Amniotic epithelial cell (primary cell): ENCODE measurements at regions not wholly inside any gene's neighbourhood (a gene's known extent, or its start where the extent isn't known, plus 50 kb on each side); places are given as distances from the start of the nearest gene placed in this dataset.
"Not testable (repeated sequence)": the region's sequence is repeated elsewhere in the genome, so short reads cannot be mapped to it uniquely, and the experiment has no call there.

ENCODE experiments used
- DNase-seq: peaks from one replicate; pipeline ENCODE4 v3.0.0-alpha.2; 2010; ENCODE audit warnings: low read depth

DNA sequence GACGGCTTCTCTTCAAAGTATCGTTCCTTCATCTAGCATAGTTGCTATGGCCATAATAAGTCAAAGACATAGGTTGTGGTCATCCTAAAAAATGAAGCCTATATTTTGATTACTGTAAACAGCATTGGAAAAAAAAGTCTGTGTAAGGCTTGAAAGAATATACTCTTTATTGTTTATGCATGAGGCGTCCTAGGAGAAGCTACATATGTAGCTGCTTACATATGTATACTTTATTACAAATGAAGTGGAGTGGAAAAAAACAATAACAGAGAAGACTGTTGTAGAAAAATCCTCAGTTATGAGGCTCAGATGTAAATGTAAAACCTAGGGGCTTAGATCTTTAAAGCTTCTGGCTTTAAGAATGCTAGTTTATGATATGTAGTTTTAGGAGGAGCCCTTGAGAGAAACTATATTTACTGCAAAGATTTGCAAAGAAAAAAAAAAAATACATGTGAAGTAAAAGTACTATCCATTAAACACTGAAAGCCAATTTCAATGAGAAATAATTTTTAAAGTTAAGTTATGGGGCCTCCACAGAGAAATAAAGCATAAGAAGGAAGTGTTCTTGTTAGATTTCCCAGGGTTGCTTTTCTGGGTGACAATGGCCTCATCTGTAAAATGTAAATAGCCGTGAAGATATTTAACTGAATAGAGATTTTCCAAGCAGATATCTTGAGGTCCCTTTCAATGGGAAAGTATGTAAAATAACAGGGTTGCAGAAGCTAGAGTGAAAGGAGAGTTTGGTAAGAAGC lies 598.2 kb downstream of the TRIML1 start:
- no peak for DNase-seq

DNA sequence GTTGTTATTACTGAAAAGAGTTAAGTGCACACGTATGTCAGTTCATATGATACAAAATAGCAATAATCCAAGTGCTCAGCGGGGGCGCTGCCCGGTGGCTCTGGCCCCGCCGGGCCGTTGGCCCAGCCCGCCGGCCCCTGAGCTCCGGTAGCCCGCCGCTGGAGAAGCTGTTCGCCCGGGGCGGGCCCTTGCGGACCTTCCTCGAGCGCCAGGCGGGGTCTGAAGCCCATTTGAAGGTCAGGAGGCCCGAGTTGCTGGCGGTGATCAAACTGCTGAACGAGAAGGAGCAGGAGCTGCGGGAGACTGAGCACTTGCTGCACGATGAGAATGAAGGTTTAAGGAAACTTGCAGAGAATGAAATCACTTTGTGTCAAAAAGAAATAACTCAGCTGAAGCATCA lies 599.0 kb downstream of the TRIML1 start:
- not testable (repeated sequence) for DNase-seq

DNA sequence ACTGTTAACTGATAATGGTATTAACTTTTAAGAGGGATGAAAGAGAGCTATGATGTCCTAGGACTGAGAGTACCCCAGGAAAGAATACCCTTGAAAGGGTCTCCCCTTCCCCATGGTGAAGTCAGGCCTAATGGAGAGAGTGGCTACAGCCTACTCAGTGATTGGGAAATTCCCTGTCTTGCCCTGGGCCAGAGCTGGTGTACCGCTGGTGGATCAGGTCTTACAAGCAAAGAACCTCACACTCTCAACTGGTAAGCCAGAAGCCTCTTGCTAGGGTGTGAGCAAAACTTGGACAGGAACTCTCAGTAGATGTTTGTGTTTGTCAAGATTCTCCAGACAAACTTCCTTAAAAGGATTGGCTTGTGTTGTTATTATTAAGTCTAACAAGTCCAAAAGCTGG lies 600.9 kb downstream of the TRIML1 start:
- DNase-seq = not testable (repeated sequence)

DNA sequence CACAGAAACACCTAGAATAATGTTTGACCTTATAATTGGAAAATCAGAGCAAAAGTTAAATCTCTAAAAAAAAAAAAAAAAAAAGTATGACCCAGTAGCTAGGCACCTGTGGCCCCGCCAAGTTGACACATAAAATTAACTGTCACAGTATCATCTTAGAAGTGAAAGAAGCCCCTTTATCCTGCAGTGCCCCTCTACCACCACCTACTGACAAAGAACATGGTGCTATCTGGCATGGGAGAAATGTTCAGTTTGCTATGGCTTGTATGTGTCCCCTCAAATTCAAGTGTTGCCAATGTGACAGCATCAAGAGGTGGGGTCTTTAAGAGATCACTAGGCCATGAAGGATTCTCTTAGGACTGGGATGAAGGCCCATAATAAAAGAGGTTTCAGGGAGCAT lies 601.5 kb downstream of the TRIML1 start:
- DNase-seq = not testable (repeated sequence)

DNA sequence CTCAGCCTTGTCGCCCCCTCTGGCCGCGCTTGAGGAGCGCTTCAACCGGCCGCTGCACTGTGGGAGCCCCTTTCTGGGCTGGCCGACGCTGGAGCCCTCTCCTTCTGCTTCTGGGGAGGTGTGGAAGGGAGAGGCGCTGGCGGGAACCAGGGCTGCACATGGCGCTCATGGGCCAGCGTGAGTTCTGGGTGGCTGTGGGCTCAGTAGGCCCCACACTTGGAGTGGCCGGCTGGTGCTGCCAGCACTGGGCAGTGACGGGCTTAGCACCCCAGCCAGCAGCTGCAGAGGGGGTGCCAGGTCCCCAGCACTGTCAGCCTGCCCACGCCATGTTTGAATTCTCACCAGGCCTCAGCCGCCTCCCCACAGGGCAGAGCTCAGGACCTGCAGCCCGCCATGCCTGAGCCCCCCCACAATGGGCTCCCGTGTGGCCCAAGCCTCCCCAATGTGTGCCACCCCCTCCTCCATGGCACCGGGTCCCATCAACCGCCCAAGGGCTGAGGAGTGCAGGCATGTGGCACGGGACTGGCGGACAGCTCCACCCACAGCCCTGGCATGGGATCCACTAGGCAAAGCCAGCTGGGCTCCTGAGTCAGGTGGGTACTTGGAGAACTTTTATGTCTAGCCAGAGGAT lies 615.2 kb downstream of the TRIML1 start:
- no peak for DNase-seq

DNA sequence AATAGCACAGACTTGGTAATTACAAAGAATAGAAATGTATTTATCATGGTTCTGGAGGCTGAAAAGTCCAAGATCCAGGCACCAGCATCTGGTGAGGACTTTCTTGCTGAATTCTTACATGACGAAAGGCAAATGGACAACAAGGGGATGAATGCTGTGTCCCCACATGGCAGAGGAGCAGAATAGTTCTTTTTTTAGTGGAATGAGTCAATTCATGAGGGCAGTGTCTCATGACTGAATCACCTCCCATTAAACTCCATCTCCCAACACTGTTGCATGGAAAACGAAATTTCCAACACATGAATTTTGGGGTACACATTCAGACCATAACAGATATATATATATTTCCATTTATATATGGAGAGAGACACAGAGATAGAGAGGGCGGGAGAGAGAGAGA lies 628.3 kb downstream of the TRIML1 start:
- no peak for DNase-seq

DNA sequence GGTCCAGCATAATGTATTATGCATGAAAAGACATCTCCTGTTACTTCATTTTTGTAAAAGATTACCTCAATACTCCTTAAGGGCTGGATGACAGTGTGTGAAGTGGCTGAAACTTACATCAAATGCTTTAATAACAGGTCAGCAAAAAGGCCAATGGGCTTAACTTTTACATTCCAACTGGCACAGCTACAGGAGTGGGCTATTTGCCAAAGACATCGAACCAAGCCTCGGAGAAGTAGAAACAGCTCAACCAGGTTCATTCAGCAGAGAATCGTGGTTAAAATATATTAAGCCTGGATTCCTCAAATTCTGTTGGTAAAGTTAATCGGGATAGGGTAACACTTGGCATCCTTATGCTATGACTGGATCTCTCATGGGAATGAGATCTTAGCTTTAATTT lies 639.7 kb downstream of the TRIML1 start:
- peak; percentile 33 for DNase-seq

DNA sequence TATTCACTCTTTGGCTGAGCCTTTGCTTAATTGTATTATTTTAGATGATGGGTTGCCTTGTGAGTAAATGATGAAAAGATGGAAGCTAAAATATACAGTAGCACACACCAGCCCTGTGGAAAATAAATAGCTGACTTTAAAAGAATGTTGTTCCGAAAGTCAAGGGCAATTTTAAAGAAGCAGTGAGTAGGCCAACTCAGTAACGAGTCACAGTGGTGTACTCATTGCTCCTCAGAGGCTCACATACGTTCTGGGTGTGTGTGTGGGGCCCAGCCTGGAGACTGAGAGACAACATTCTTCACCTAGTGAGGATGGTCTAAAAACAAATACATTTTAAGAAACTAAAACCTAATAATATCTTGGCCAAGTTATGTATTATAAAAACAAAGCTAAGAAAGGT lies 640.3 kb downstream of the TRIML1 start:
- DNase-seq = peak; percentile 9

DNA sequence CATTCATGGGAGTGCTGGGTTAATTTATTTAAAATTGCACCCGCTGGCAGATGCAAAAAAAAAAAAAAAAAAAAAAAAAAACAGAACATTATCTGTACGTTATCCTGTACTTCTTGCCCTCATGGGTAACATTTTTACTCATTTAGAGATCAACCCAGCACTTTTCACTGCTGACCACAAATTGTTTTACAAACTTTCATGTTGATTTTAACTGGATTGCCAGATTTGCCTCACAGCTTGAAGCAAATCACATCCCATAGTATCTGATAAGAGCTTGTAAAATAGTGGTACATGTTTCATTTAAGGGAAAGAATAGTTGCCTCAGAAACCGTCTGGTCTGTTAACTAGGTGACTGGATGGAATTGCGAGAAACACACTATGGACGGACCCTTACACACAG lies 640.8 kb downstream of the TRIML1 start:
- DNase-seq = peak; percentile 1

DNA sequence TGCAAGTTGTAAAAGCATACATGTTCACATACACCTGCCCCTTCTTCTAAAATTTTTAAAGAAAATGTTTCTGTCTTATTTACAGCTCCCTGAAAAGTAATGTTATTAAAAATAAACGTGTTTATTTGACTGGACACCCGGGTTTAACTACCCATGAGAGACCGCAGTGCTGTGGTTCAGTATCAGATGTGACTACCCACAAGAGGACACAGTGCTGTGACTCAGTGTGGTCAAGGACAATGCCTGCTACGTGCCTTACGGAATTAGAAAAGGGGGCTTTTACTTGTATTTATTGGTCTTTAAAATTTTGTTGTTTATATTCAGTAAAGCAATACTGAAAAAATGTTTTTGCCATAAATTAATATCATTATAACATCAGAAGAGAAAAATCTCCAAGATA lies 641.4 kb downstream of the TRIML1 start:
- DNase-seq = peak; percentile 35

DNA sequence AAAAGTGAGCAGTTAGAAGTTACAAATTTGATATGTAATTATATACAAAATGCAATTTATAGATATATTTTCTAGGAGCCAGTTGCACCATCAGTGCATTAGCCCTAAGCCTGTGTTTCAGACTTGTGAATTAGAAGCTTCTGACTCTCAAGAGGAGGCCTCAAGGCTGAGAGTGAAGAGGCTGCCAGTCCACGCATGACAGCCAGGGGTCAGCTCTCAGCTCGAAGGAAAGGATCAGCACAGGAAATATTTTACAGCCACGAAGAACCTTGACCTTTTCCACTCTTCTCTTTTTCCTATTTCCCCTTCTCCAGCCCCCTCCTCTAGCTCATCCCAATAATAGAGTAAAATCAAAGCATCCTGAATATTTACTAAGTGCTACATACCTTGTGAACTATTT lies 642.4 kb downstream of the TRIML1 start:
- peak; percentile 26 for DNase-seq

DNA sequence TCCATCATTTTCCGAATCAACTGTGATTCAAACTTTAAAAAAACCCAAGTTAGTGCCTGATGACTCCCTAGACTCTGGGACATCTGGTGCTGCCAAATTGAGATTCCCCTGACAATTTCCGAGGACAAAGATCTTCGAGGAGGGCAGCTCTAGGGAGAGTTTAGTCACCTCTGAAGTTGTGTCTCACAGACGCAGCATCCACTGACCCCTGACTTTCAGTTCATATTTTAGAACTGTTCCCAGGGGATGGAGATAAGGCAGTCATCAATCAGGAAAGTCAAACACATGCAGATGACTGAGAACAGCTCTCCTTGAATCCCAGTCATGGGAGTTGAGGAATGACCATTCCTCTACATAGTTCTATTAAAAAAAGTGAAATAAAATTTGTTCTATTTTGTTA lies 643.9 kb downstream of the TRIML1 start:
- DNase-seq = peak; percentile 1

DNA sequence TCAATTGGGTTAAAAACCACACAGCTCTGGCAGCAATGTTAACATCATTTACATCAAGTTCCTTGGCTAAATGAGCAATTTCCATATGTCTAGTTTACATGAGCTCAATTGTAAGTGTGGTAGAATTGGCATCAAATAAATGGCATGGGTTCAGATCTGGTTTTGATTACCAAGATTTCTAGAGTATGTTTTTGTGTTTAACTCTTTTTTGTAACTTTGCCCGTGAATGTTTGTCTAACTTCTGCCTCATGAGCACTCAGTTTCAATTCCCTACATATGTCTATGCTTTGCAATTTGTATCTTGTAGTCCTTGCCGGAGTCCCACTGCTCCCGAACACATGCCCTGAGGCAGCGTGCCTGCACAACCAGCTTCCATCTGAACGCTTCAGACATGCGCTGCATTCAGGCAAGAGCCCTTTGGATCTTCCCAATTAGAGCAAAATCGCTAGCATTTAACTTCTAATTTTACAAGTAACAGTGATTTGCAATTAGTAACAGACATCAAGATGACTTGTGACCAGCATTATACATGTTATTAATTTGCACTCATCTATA lies 644.4 kb downstream of the TRIML1 start:
- DNase-seq = no peak

DNA sequence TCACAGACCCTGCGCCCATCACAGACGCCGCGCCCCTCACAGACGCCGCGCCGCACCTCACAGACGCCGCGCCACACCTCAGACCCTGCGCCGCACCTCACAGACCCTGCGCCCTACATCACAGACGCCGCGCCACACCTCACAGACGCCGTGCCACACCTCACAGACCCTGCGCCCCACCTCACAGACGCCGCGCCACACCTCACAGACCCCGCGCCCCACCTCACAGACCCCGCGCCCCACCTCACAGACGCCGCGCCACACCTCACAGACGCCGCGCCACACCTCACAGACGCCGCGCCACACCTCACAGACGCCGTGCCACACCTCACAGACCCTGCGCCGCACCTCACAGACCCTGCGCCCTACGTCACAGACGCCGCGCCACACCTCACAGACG lies 657.4 kb downstream of the TRIML1 start:
- DNase-seq = not testable (repeated sequence)

DNA sequence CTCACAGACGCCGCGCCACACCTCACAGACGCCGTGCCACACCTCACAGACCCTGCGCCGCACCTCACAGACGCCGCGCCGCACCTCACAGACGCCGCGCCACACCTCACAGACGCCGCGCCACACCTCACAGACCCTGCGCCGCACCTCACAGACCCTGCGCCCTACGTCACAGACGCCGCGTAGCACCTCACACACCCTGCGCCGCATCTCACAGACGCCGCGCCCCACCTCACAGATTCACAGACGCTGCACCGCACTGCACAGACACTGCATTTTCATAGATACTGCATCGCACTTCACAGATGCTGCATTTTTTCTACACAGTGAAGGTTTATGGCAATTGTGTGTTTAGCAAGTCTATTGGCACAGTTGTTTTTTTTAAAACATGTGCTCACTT lies 657.8 kb downstream of the TRIML1 start:
- not testable (repeated sequence) for DNase-seq

DNA sequence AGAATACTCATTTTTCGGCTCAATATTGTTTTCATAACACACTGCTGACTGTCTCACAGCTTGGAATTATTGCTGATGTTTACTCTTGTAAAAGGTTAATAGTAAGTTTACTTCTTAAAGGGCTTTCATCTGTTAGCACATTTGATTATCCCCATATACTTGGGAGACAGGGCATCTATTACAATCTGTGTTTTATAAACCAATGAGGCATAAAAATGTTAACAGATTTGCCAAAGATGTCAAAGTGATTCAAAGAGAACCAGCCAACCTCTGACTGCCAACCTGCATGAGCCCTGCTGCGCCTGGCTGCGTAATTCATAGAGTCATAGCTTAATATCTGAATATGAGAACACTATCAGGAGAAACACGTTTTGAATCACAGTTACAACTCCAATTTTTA lies 665.6 kb downstream of the TRIML1 start:
- no peak for DNase-seq

DNA sequence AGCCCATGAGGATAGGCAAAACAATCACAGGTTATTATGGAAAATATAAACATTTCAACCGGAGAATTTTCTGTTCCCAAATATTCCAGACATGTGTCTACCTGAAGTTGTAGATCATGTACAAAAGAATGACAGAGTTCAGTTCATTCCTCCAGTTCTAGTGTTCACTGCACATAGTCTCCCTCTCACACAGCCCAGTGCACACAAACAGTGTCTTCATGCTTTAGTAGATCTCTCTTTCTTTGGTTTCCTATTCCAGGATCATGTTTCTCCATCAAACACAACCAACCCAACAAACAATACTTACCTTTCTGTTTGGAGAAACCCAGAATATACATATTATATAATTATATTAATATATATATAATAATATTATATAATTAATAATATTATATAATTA lies 671.9 kb downstream of the TRIML1 start:
- DNase-seq = no peak

DNA sequence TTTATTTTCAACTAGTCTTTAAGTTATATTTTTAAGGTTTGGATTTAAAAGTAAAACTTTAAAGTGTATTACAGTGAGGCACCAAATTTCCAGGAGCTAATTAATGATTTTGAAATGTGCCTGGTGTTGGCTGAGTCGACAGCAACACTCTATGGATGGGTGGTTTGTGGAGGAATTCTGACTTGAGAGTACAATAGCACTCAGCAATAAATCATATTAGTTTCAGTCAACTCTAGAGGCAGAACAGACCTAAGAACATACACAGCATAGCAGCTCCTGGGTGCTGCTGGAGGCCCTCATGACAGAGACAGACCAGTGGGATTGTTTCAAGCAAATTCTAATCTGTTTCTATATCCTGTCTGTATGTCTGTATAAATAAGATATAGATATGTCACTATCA lies 673.4 kb downstream of the TRIML1 start:
- DNase-seq = no peak

DNA sequence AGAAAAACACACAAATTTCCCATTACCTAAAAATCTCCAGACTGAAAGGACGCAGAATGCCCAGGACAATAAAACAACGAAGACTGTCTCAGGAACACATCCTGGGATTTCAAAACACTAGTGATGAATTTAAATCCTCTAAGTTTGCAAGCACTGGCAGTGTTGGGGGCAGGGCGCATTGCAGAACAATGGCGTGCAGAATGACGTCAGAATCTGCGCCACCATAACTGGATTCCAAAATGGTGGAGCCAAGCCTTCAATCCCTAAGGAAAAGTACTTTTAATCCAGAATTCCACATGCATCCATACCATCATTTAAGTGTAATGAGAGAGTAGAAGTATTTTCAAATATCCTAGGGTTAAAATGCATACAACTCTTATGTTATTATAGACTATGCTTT lies 679.1 kb downstream of the TRIML1 start:
- DNase-seq = no peak

DNA sequence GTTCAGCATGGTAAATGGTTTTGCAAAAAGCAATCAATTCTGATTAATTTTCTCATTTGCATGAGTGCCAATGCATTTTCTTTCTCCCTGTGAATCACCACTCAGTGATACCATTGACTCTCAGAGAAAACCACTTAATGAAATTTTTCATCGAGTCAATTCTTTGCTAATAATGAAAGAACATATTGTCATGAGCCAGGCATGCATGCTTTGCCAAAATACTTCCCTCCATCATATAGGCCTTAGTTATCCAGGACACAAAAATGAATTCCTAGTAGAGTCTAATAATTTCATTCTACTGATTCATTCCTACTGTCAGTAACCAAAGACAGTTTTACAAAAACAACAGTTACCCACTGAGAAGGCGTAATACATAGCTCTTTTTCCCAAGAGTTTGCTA lies 680.0 kb downstream of the TRIML1 start:
- DNase-seq = no peak

DNA sequence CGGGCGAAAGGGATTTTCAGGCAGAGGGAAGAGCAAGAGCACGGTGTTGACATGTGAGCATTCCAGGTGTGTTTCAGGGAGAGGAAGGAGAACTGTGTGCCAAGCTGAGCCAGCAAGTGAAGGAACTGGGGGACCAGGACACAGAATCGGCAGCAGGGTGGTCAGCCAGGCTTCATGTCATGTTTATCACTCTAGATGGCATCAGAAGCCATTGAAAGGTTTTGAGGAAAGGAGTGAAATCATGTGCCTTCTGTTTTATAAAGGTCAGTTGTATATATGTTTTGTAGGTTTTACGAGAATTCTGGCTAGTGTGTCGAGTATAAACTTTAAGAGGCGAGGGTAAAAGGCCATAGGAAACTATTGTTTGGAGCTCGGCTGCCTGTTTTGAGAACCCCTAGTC lies 682.3 kb downstream of the TRIML1 start:
- no peak for DNase-seq

DNA sequence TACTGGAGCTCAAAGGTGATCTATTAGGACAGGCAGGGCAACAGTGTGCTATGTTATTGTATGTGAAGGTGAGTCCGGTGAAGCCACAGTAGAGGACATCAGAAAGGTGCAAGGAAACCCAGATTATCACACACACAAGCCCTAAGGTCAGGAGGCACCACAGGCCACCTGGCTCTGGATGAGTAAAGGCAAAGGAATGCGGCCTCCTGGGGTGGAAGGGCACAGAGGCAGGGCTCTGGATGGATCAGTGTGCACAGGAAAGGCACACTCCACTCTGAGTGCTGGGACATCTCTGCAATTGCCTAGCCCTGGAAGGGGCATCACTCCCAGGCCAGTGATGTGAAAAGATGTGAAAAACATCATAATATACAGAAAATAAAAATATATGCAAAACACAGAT lies 683.5 kb downstream of the TRIML1 start:
- no peak for DNase-seq

DNA sequence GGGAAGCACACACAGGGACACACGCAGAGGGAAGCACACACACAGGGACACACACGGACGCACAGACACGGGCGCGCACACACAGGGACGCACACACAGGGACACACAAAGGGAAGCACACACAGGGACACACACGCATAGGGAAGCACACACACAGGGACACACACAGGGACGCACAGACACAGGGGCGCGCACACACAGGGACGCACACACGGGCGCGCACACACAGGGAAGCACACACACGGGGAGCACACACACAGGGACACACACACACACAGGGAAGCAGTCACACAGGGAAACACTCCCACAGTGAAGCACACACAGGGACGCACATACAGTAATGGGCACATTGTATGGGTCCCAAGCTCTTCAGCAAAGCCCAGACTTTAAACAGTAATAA lies 685.3 kb downstream of the TRIML1 start:
- no peak for DNase-seq

DNA sequence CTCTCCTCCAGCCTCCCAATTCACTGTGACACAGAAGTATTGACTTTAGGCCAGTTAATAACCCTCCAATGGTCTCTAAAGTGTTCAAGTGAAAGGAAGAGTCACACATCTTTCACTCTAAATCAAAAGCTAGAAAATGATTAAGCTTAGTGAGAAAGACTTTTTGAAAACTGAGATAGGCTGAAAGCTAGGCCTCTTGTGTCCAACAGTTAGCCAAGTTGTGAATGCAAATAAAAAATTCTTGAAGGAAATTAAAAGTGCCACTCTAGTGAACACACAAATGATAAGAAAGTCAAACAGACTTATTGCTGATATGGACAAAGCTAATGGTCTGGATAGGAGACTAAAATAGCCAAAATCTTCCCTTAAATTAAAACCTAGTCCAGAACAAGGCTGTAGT lies 687.2 kb downstream of the TRIML1 start:
- no peak for DNase-seq
